D721Med (cell line): ENCODE measurements at regions not wholly inside any gene's neighbourhood (a gene's known extent, or its start where the extent isn't known, plus 50 kb on each side); places are given as distances from the start of the nearest gene placed in this dataset.
A peak's percentile ranks its signal among the peaks of the same experiment; 100 is the strongest.

Experiments used
- DNase-seq: peaks from one replicate; pipeline ENCODE4 v3.0.0; 2011; ENCODE audit warnings: low spot score; ENCODE audit not compliant: insufficient read length
- FAIRE-seq: peaks from 2 replicates; lab custom pipeline; 2011; peaks lifted over from hg19 to GRCh38; lab: Jason Lieb, UNC
- CTCF ChIP-seq: IDR thresholded peaks from 2 replicates; pipeline ENCODE4 v1.5.1; 2012; ENCODE audit warnings: mild to moderate bottlenecking, control low read depth; ENCODE audit not compliant: insufficient read depth; ENCODE audit errors: missing control alignments

- FAIRE-seq: no peak
- no peak for TF ChIP-seq CTCF
Measured at GRCh38 chr1:36721261-36721660, 238.5 kb upstream of the CSF3R start.

GRCh38 chr1:36717431-36717830 is 234.7 kb upstream of the CSF3R start:
- FAIRE-seq: no peak
- no peak for DNase-seq
- TF ChIP-seq CTCF: no peak

More at GRCh38 chr1:36721261-36721660, 238.5 kb upstream of the CSF3R start:
- no peak for DNase-seq

GRCh38 chr1:36715797-36716196 is 233.1 kb upstream of the CSF3R start:
- no peak for DNase-seq
- no peak for TF ChIP-seq CTCF
- peak; percentile 6 for FAIRE-seq

- DNase-seq (no peak), FAIRE-seq (peak; percentile 80)
- no peak for TF ChIP-seq CTCF
Measured at GRCh38 chr1:36714301-36714700, 231.6 kb upstream of the CSF3R start.

- FAIRE-seq: no peak
- no peak for TF ChIP-seq CTCF
- DNase-seq: no peak
Measured at GRCh38 chr1:36711480-36711879, 228.8 kb upstream of the CSF3R start.

GRCh38 chr1:36710951-36711350 is 228.2 kb upstream of the CSF3R start:
- DNase-seq (no peak), FAIRE-seq (peak; percentile 88)
- TF ChIP-seq CTCF: no peak

GRCh38 chr1:36709869-36710481 is 227.3 kb upstream of the CSF3R start:
- TF ChIP-seq CTCF: no peak
- DNase-seq (peak; percentile 69), FAIRE-seq (no peak)
